HCT116 (cell line): ENCODE measurements at regions not wholly inside any gene's neighbourhood (a gene's known extent, or its start where the extent isn't known, plus 50 kb on each side); places are given as distances from the start of the nearest gene placed in this dataset.

ENCODE experiments used
- ATAC-seq: fragments of 200-7000 bp; cut with Tn5 transposase; 2 replicates; pipeline ENCODE4 v1.9.1; 2020; ENCODE audit warnings: mild to moderate bottlenecking, moderate library complexity
- BruUV-seq: library from RNA; stranded (reverse); fragments of 400-500 nt; replicated peaks from 2 replicates; lab custom pipeline; 2021; lab: Mats Ljungman, UMichigan
- CTCF ChIA-PET: fragments of 300-600 bp; sonication (Branson Sonifier 250); formaldehyde crosslinking; loops from one replicate; lab custom pipeline; 2021; ENCODE audit warnings: antibody characterized with exemption; lab: Charles Lee
- POLR2A ChIA-PET: fragments of 300-600, 350-600 bp; sonication (Branson Sonifier 250); formaldehyde crosslinking; loops from one replicate; lab custom pipeline; 2021; ENCODE audit warnings: antibody characterized with exemption; lab: Charles Lee
- RAD21 ChIA-PET, 2 experiments: fragments of 300-600 bp; sonication (Branson Sonifier 250); formaldehyde crosslinking; loops; one replicate each; lab custom pipeline; 2023; ENCODE audit warnings: low total read pairs in 2 of 2; ENCODE audit not compliant: uncharacterized antibody in 2 of 2, unreplicated experiment in 2 of 2, low non-redundant PET in 1 of 2; lab: Charles Lee
- DNase-seq: peaks from one replicate; pipeline ENCODE4 v3.0.0-alpha.2; 2010; ENCODE audit warnings: low read depth, low spot score
- H2AFZ ChIP-seq: fragments of 200-600 bp; shearing (Covaris generic), sonication (generic); 2 replicates; pipeline ENCODE4 v1.6.1; 2017; ENCODE audit warnings: low read depth, mixed run types, mixed read lengths, antibody characterized with exemption, low read length; ENCODE audit not compliant: poor library complexity, severe bottlenecking
- H3K27ac ChIP-seq: 2 replicates; pipeline ENCODE4 v1.5.1; 2012; ENCODE audit warnings: low read depth, low read length
- H3K27me3 ChIP-seq: fragments of 200-600 bp; sonication (generic); 2 replicates; pipeline ENCODE4 v1.6.1; 2016; ENCODE audit warnings: mixed run types, low read length, mixed read lengths; ENCODE audit not compliant: insufficient read depth
- H3K36me3 ChIP-seq, 2 experiments: fragments of 200-500 bp in 1 of 2; fragments of 200-600 bp in 1 of 2; sonication (Bioruptor generic) in 1 of 2; sonication (generic) in 1 of 2; 2 replicates each; pipeline versions ENCODE4 v1.5.1 to v1.6.1; 2014 to 2016; ENCODE audit warnings: low read length in 2 of 2, inconsistent platforms in 1 of 2, mixed read lengths in 1 of 2, mixed run types in 1 of 2; ENCODE audit not compliant: insufficient read depth in 2 of 2, control insufficient read depth in 1 of 2
- H3K4me1 ChIP-seq, 2 experiments: fragments of 200-600 bp in 1 of 2; sonication (generic) in 1 of 2; 2 replicates each; pipeline versions ENCODE4 v1.5.1 to v1.6.1; 2012 to 2017; ENCODE audit warnings: low read length in 2 of 2, inconsistent platforms in 1 of 2, mild to moderate bottlenecking in 1 of 2, mixed read lengths in 1 of 2, mixed run types in 1 of 2, moderate library complexity in 1 of 2; ENCODE audit not compliant: insufficient read depth in 2 of 2, control insufficient read depth in 1 of 2
- H3K4me2 ChIP-seq: fragments of 200-600 bp; sonication (generic); 2 replicates; pipeline ENCODE4 v1.6.1; 2017; ENCODE audit warnings: mixed run types, low read length, mixed read lengths
- H3K4me3 ChIP-seq, 2 experiments: fragments of 200-600 bp in 1 of 2; sonication (generic) in 1 of 2; replicated peaks in 1 of 2; 2 replicates each; pipeline ENCODE4 v1.5.1; 2011 to 2016; ENCODE audit warnings: low read length in 2 of 2, control low read depth in 1 of 2, low read depth in 1 of 2, mild to moderate bottlenecking in 1 of 2, mixed read lengths in 1 of 2, mixed run types in 1 of 2
- H3K79me2 ChIP-seq: fragments of 200-600 bp; sonication (generic); 2 replicates; pipeline ENCODE4 v1.6.1; 2017; ENCODE audit warnings: mild to moderate bottlenecking, mixed run types, low read length, moderate library complexity, mixed read lengths; ENCODE audit not compliant: insufficient read depth
- H3K9ac ChIP-seq: fragments of 200-600 bp; sonication (generic); 2 replicates; pipeline ENCODE4 v1.6.1; 2016; ENCODE audit warnings: low read length, mixed read lengths
- H3K9me2 ChIP-seq: fragments of 200-600 bp; sonication (generic), shearing (Covaris generic); 2 replicates; pipeline ENCODE4 v1.6.1; 2017; ENCODE audit warnings: mixed run types, mild to moderate bottlenecking, moderate library complexity; ENCODE audit not compliant: insufficient read depth
- H3K9me3 ChIP-seq, 2 experiments: fragments of 200-500 bp in 1 of 2; fragments of 200-600 bp in 1 of 2; sonication (Bioruptor generic) in 1 of 2; sonication (generic) in 1 of 2; 2 replicates each; pipeline ENCODE4 v1.6.1; 2014 to 2017; ENCODE audit warnings: low read length in 2 of 2, mixed read lengths in 2 of 2, inconsistent platforms in 1 of 2, low read depth in 1 of 2, mild to moderate bottlenecking in 1 of 2, mixed run types in 1 of 2, moderate library complexity in 1 of 2; ENCODE audit not compliant: control insufficient read depth in 1 of 2, insufficient read depth in 1 of 2
- H4K20me1 ChIP-seq: fragments of 200-600 bp; sonication (generic), shearing (Covaris generic); 2 replicates; pipeline ENCODE4 v1.6.1; 2017; ENCODE audit warnings: mixed run types, mild to moderate bottlenecking, moderate library complexity; ENCODE audit not compliant: insufficient read depth
- CBX3 ChIP-seq: IDR thresholded peaks from 2 replicates; pipeline ENCODE4 v1.6.1; 2012; ENCODE audit warnings: low read depth
- CEBPB ChIP-seq: IDR thresholded peaks from 2 replicates; pipeline ENCODE4 v1.6.1; 2012; ENCODE audit warnings: low read depth
- CTCF ChIP-seq, 3 experiments: fragments of 200-600 bp in 1 of 3; sonication (generic) in 1 of 3; IDR thresholded peaks in 2 of 3; conservative IDR thresholded peaks in 1 of 3; 2 replicates each; pipeline ENCODE4 v1.5.1; 2012 to 2017; ENCODE audit warnings: low read depth in 2 of 3, low read length in 2 of 3, antibody characterized with exemption in 1 of 3, borderline replicate concordance in 1 of 3, control low read depth in 1 of 3, mild to moderate bottlenecking in 1 of 3, mixed read lengths in 1 of 3, mixed run types in 1 of 3, moderate library complexity in 1 of 3; ENCODE audit not compliant: insufficient read depth in 1 of 3
- EGR1 ChIP-seq: IDR thresholded peaks from 2 replicates; pipeline ENCODE4 v1.6.1; 2012; ENCODE audit warnings: low read depth
- EZH2 ChIP-seq: fragments of 200-600 bp; sonication (generic); IDR thresholded peaks from 2 replicates; pipeline ENCODE4 v1.6.1; 2017; ENCODE audit warnings: antibody characterized with exemption, mixed run types
- EZH2phosphoT487 ChIP-seq: fragments of 200-600 bp; IDR thresholded peaks from 2 replicates; pipeline ENCODE4 v1.6.1; 2018; ENCODE audit warnings: antibody characterized with exemption, borderline replicate concordance
- FOSL1 ChIP-seq: IDR thresholded peaks from 2 replicates; pipeline ENCODE4 v1.6.1; 2012; ENCODE audit warnings: low read depth
- MAX ChIP-seq: IDR thresholded peaks from 2 replicates; pipeline ENCODE4 v1.6.1; 2012
- RAD21 ChIP-seq: IDR thresholded peaks from 2 replicates; pipeline ENCODE4 v1.6.1; 2012; ENCODE audit warnings: low read depth, mild to moderate bottlenecking
- SP1 ChIP-seq: IDR thresholded peaks from 2 replicates; pipeline ENCODE4 v1.6.1; 2012; ENCODE audit warnings: low read depth
- SRF ChIP-seq: IDR thresholded peaks from 2 replicates; pipeline ENCODE4 v1.6.1; 2012; ENCODE audit warnings: low read depth
- TCF7L2 ChIP-seq: IDR thresholded peaks from 2 replicates; pipeline ENCODE4 v1.7.0; 2011; ENCODE audit warnings: borderline replicate concordance, inconsistent platforms; ENCODE audit not compliant: insufficient read depth, insufficient read length; ENCODE audit errors: extremely low read depth
- YY1 ChIP-seq: IDR thresholded peaks from 2 replicates; pipeline ENCODE4 v1.6.1; 2011; ENCODE audit warnings: low read length, low read depth, moderate library complexity, mild to moderate bottlenecking; ENCODE audit not compliant: insufficient replicate concordance; ENCODE audit errors: extremely low read depth
- ZFX ChIP-seq: fragments of 450-650 bp; IDR thresholded peaks from 2 replicates; pipeline ENCODE4 v1.6.1; 2017
- ZNF274 ChIP-seq: fragments of 200-500 bp; sonication (Bioruptor generic); IDR thresholded peaks from 2 replicates; pipeline ENCODE4 v1.6.1; 2014; ENCODE audit warnings: mild to moderate bottlenecking, low read depth, low read length, inconsistent platforms
- intact Hi-C: fragments of 100-400 bp; cut with micrococcal nuclease; formaldehyde crosslinking; loops from 2 replicates; pipeline ENCODE4 v1.10.0; 2022

GRCh38 chr4:24472514-24473308, 111.6 kb downstream of the DHX15 start:
- no peaks in the 10 kb centered on the region for H3K79me2 ChIP-seq
- H3K4me1 ChIP-seq = peaks cover 8 to 16% of the 10 kb centered on the region in 2 experiments; a peak in 3 of 4 replicates
- H3K9me3 ChIP-seq = no peaks in the 10 kb centered on the region
- no peaks in the 10 kb centered on the region for H4K20me1 ChIP-seq
- ChIA-PET CTCF (interaction anchor here (0.6 to 1.6 kb wide), 6 partner anchors 9 to 508 kb away, joined by 3 to 4 read pairs (median 3); no protein-coding TSS in a partner anchor), RAD21 (interaction anchor here (0.6 to 0.7 kb wide), 2 partner anchors 103 to 324 kb away, joined by 3 read pairs; no protein-coding TSS in a partner anchor), POLR2A (no interaction called here)
- H3K9ac ChIP-seq = peak overlapping the region; percentile 0; the same call in 1 of the 2 replicates
- peak; percentile 50 for DNase-seq
- no peak overlapping the region for H3K27ac ChIP-seq
- no peaks in the 10 kb centered on the region for H3K9me2 ChIP-seq
- no TSS peak for BruUV-seq
- intact Hi-C loops = loop anchor here (2.0 kb wide), 1 partner anchor 214 kb away; no protein-coding TSS in a partner anchor
- peaks cover 18% of the 10 kb centered on the region; the same call in 1 of the 2 replicates for H3K27me3 ChIP-seq
- H3K36me3 ChIP-seq = no peaks in the 10 kb centered on the region
- peak overlapping the region; percentile 88 for H2AFZ ChIP-seq
- H3K4me3 ChIP-seq = peak overlapping the region; percentile 38 to 57
- ATAC-seq = peak; percentile 88
- TF ChIP-seq EZH2phosphoT487 (no peak), MAX (peak; percentile 51; the same call in 1 of the 2 replicates), EGR1 (0 out of 2 replicates have a peak, but pooled peaks have one; percentile 15), CEBPB (no peak), ZFX (no peak), SRF (no peak), ZNF274 (no peak), CTCF (IDR thresholded peaks at IDR 0.05 in 2 of 3, conservative IDR thresholded peaks at IDR 0.05 in 1 of 3; ENCODE audit: borderline replicate concordance in 1 of 3, insufficient read depth in 1 of 3, low read depth in 2 of 3, low read length in 2 of 3) (peak; percentile 27 to 84 (median 69); a peak in 5 of 6 replicates), YY1 (no peak), CBX3 (no peak), FOSL1 (peak; percentile 15; the same call in 1 of the 2 replicates), EZH2 (no peak), TCF7L2 (peak; percentile 31), SP1 (no peak), RAD21 (peak; percentile 45)
- peak overlapping the region; percentile 86 for H3K4me2 ChIP-seq
